H1 (cell line): ENCODE measurements at regions not wholly inside any gene's neighbourhood (a gene's known extent, or its start where the extent isn't known, plus 50 kb on each side); places are given as distances from the start of the nearest gene placed in this dataset.

Experiments used
- CBX8 ChIP-seq: fragments of 300-800, 300-1000 bp; sonication (generic); IDR thresholded peaks from 2 replicates; pipeline ENCODE4 v1.7.1; 2016; ENCODE audit warnings: low read depth, low read length, borderline replicate concordance
- EGR1 ChIP-seq: IDR thresholded peaks from 2 replicates; pipeline ENCODE4 v1.6.1; 2011; ENCODE audit warnings: low read depth, low read length, borderline replicate concordance
- FOSL1 ChIP-seq: IDR thresholded peaks from 2 replicates; pipeline ENCODE4 v1.6.1; 2011; ENCODE audit warnings: mild to moderate bottlenecking, low read depth, low read length, moderate library complexity; ENCODE audit not compliant: insufficient read depth
- GTF2F1 ChIP-seq: IDR thresholded peaks from 2 replicates; pipeline ENCODE4 v1.6.1; 2012; ENCODE audit warnings: low read depth, low read length, improper control_type of control experiment, borderline replicate concordance
- POLR2AphosphoS5 ChIP-seq: IDR thresholded peaks from 2 replicates; pipeline ENCODE4 v1.6.1; 2011; ENCODE audit warnings: low read depth, low read length
- SRF ChIP-seq: IDR thresholded peaks from 2 replicates; pipeline ENCODE4 v1.6.1; 2011; ENCODE audit warnings: mild to moderate bottlenecking, low read depth, low read length, moderate library complexity
- YY1 ChIP-seq: IDR thresholded peaks from 2 replicates; pipeline ENCODE4 v1.6.1; 2011; ENCODE audit warnings: low read depth, mild to moderate bottlenecking, low read length

DNA sequence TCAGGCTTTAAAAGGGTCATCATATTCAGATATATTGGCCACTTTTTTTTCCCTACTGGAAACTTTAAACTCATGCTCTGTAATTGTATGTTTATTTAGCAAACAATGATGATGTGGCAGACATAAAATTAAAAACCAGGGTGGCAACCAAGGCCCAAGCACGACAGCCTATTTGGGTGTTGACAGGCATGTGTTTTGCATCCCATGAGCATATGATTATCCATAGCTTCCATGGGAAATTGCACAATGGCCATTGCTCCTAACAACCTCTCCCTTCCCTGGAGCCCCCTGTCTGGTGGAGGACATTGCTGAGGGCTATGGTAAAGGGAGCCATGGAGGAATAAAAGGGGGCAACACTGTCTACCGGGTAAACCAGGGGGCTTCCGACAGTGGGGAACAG, 134.7 kb downstream of the GAS1 start (continued):
- TF ChIP-seq EGR1 (no peak), YY1 (no peak), CBX8 (no peak), POLR2AphosphoS5 (no peak), GTF2F1 (no peak), FOSL1 (no peak), SRF (no peak)
